GM12878 (cell line): ENCODE measurements at regions not wholly inside any gene's neighbourhood (a gene's known extent, or its start where the extent isn't known, plus 50 kb on each side); places are given as distances from the start of the nearest gene placed in this dataset.

ENCODE experiments used
- CTCF ChIP-seq, 3 experiments: IDR thresholded peaks in 2 of 3; conservative IDR thresholded peaks in 1 of 3; 2 replicates each; pipeline ENCODE4 v1.5.1; 2011; ENCODE audit warnings: low read depth in 3 of 3, low read length in 3 of 3, mild to moderate bottlenecking in 3 of 3, control low read depth in 2 of 3, moderate library complexity in 2 of 3, inconsistent platforms in 1 of 3, mixed read lengths in 1 of 3; ENCODE audit not compliant: control insufficient read depth in 2 of 3, insufficient read depth in 1 of 3; ENCODE audit errors: extremely low read depth in 1 of 3
- CUX1 ChIP-seq: IDR thresholded peaks from 2 replicates; pipeline ENCODE4 v1.6.1; 2012; ENCODE audit warnings: improper control_type of control experiment, low read depth, low read length; ENCODE audit not compliant: insufficient replicate concordance
- EP300 ChIP-seq, 2 experiments: fragments of 150-350 bp in 1 of 2; IDR thresholded peaks; 2 replicates each; pipeline ENCODE4 v1.6.1; 2011 to 2012; ENCODE audit warnings: low read depth in 2 of 2, low read length in 2 of 2, borderline replicate concordance in 1 of 2, improper control_type of control experiment in 1 of 2, inconsistent platforms in 1 of 2; ENCODE audit not compliant: control insufficient read depth in 1 of 2
- EZH2 ChIP-seq: IDR thresholded peaks from 2 replicates; pipeline ENCODE4 v1.6.1; 2012; ENCODE audit warnings: low read depth, mild to moderate bottlenecking, control low read depth, inconsistent platforms, low read length, borderline replicate concordance; ENCODE audit not compliant: control insufficient read depth
- POLR2AphosphoS5 ChIP-seq: IDR thresholded peaks from 2 replicates; pipeline ENCODE4 v1.6.1; 2011; ENCODE audit warnings: mild to moderate bottlenecking, low read length, inconsistent platforms
- USF2 ChIP-seq: IDR thresholded peaks from 2 replicates; pipeline ENCODE4 v1.6.1; 2011; ENCODE audit warnings: low read depth, low read length, improper control_type of control experiment, borderline replicate concordance

- TF ChIP-seq EZH2 (no peak), USF2 (no peak), CUX1 (no peak), CTCF (IDR thresholded peaks at IDR 0.05 in 2 of 3, conservative IDR thresholded peaks at IDR 0.05 in 1 of 3; ENCODE audit: control insufficient read depth in 2 of 3, extremely low read depth in 1 of 3, insufficient read depth in 1 of 3, low read depth in 3 of 3, low read length in 3 of 3) (no peak), POLR2AphosphoS5 (no peak), EP300 (IDR thresholded peaks at IDR 0.05; ENCODE audit: borderline replicate concordance in 1 of 2, control insufficient read depth in 1 of 2, low read depth in 2 of 2, low read length in 2 of 2) (no peak)
Measured at GRCh38 chrX:42098900-42099299, 175.5 kb upstream of the CASK start.
